Parathyroid adenoma (tissue), 2 donors: ENCODE measurements at regions not wholly inside any gene's neighbourhood (a gene's known extent, or its start where the extent isn't known, plus 50 kb on each side); places are given as distances from the start of the nearest gene placed in this dataset.

Experiments
- H2AFZ ChIP-seq: fragments of 300-600 bp; sonication (generic); one replicate; pipeline ENCODE4 v1.7.0; 2017; ENCODE audit warnings: antibody characterized with exemption, mild to moderate bottlenecking
- H3K27ac ChIP-seq: fragments of 300-600 bp; sonication (generic); one replicate; pipeline ENCODE4 v1.7.0; 2017
- H3K27me3 ChIP-seq: fragments of 300-600 bp; sonication (generic); one replicate; pipeline ENCODE4 v1.7.0; 2017; ENCODE audit warnings: low read length; ENCODE audit not compliant: control insufficient read depth, insufficient read depth
- H3K36me3 ChIP-seq: fragments of 300-600 bp; sonication (generic); one replicate; pipeline ENCODE4 v1.7.0; 2017; ENCODE audit warnings: low read length; ENCODE audit not compliant: control insufficient read depth, insufficient read depth
- H3K4me1 ChIP-seq: fragments of 300-600 bp; sonication (generic); one replicate; pipeline ENCODE4 v1.7.0; 2017; ENCODE audit warnings: control low read depth
- H3K4me2 ChIP-seq: fragments of 300-600 bp; sonication (generic); one replicate; pipeline ENCODE4 v1.7.0; 2017; ENCODE audit warnings: low read length
- H3K4me3 ChIP-seq: fragments of 300-600 bp; sonication (generic); one replicate; pipeline ENCODE4 v1.7.0; 2017; ENCODE audit warnings: low read depth, low read length
- H3K79me2 ChIP-seq: fragments of 300-600 bp; sonication (generic); one replicate; pipeline ENCODE4 v1.7.0; 2017; ENCODE audit warnings: control low read depth
- H3K9ac ChIP-seq: fragments of 300-600 bp; sonication (generic); one replicate; pipeline ENCODE4 v1.7.0; 2017; ENCODE audit warnings: mild to moderate bottlenecking
- H3K9me3 ChIP-seq: fragments of 300-600 bp; sonication (generic); one replicate; pipeline ENCODE4 v1.7.0; 2017; ENCODE audit warnings: low read length; ENCODE audit not compliant: control insufficient read depth
- CTCF ChIP-seq: fragments of 300-600 bp; sonication (generic); IDR thresholded peaks from one replicate; pipeline ENCODE4 v1.7.0; 2017; ENCODE audit warnings: antibody characterized with exemption, mild to moderate bottlenecking
- donor health status: primary hyperparathyroidism.

GRCh38 chr18:22731398-22731797 lies 201.7 kb upstream of the RBBP8 start:
- H3K27me3 ChIP-seq: no peaks in the 10 kb centered on the region
- peak overlapping the region; percentile 26 for H2AFZ ChIP-seq
- H3K9ac ChIP-seq: no peak overlapping the region
- no peaks in the 10 kb centered on the region for H3K36me3 ChIP-seq
- H3K4me3 ChIP-seq: no peak overlapping the region
- no peak for TF ChIP-seq CTCF
- no peak overlapping the region for H3K27ac ChIP-seq
- H3K79me2 ChIP-seq: no peaks in the 10 kb centered on the region
- peaks cover 9% of the 10 kb centered on the region for H3K4me1 ChIP-seq
- no peaks in the 10 kb centered on the region for H3K9me3 ChIP-seq
- no peak overlapping the region for H3K4me2 ChIP-seq

- Histone ChIP-seq H3K27me3 (no peaks in the 10 kb centered on the region), H3K27ac (no peak overlapping the region), H3K4me2 (no peak overlapping the region)
Measured at GRCh38 chr18:22734105-22734661, 198.9 kb upstream of the RBBP8 start.

GRCh38 chr18:22734791-22735627 lies 198.1 kb upstream of the RBBP8 start:
- Histone ChIP-seq H3K27me3 (no peaks in the 10 kb centered on the region), H3K79me2 (no peaks in the 10 kb centered on the region), H2AFZ (no peak overlapping the region), H3K27ac (peak overlapping the region; percentile 21), H3K9me3 (no peaks in the 10 kb centered on the region), H3K4me3 (no peak overlapping the region), H3K4me1 (peaks cover 9% of the 10 kb centered on the region), H3K9ac (no peak overlapping the region), H3K4me2 (no peak overlapping the region), H3K36me3 (no peaks in the 10 kb centered on the region)
- no peak for TF ChIP-seq CTCF

More at GRCh38 chr18:22734105-22734661, 198.9 kb upstream of the RBBP8 start:
- no peak overlapping the region for H2AFZ ChIP-seq
- no peaks in the 10 kb centered on the region for H3K79me2 ChIP-seq
- peaks cover 9% of the 10 kb centered on the region for H3K4me1 ChIP-seq
- H3K36me3 ChIP-seq: no peaks in the 10 kb centered on the region
- H3K4me3 ChIP-seq: no peak overlapping the region
- H3K9ac ChIP-seq: no peak overlapping the region
- H3K9me3 ChIP-seq: no peaks in the 10 kb centered on the region
- no peak for TF ChIP-seq CTCF

GRCh38 chr18:22737054-22737453 lies 196.1 kb upstream of the RBBP8 start:
- Histone ChIP-seq H3K9ac (no peak overlapping the region), H3K4me3 (no peak overlapping the region), H3K9me3 (no peaks in the 10 kb centered on the region), H3K36me3 (no peaks in the 10 kb centered on the region), H2AFZ (no peak overlapping the region), H3K79me2 (no peaks in the 10 kb centered on the region), H3K27ac (no peak overlapping the region), H3K27me3 (no peaks in the 10 kb centered on the region), H3K4me2 (no peak overlapping the region), H3K4me1 (peaks cover 9% of the 10 kb centered on the region)
- no peak for TF ChIP-seq CTCF
